HepG2 (cell line): ENCODE measurements at regions not wholly inside any gene's neighbourhood (a gene's known extent, or its start where the extent isn't known, plus 50 kb on each side); places are given as distances from the start of the nearest gene placed in this dataset.

ENCODE experiments used
- BATF2 ChIP-seq: sonication (generic); formaldehyde crosslinking; IDR thresholded peaks from 2 replicates; pipeline ENCODE4 v1.8.0; 2022; ENCODE audit warnings: mild to moderate bottlenecking, missing genetic modification reagents, moderate library complexity
- CENPX ChIP-seq: sonication (generic); formaldehyde crosslinking; IDR thresholded peaks from 2 replicates; pipeline ENCODE4 v1.9.0; 2021; ENCODE audit warnings: mild to moderate bottlenecking, missing genetic modification reagents, moderate library complexity
- FOXM1 ChIP-seq: sonication (generic); formaldehyde crosslinking; IDR thresholded peaks from 2 replicates; pipeline ENCODE4 v1.5.0; 2020; ENCODE audit warnings: missing genetic modification reagents
- MED8 ChIP-seq: sonication (generic); formaldehyde crosslinking; IDR thresholded peaks from 2 replicates; pipeline ENCODE4 v1.8.1; 2023; ENCODE audit warnings: mild to moderate bottlenecking, missing genetic modification reagents; ENCODE audit not compliant: insufficient replicate concordance
- MXD4 ChIP-seq: IDR thresholded peaks from 2 replicates; pipeline ENCODE4 v1.6.1; 2016; ENCODE audit warnings: mild to moderate bottlenecking, missing biosample characterization, missing genetic modification reagents
- NFE2 ChIP-seq: sonication (generic); formaldehyde crosslinking; IDR thresholded peaks from 2 replicates; pipeline ENCODE4 v1.4.0; 2020; ENCODE audit warnings: missing genetic modification reagents
- PCBP1 ChIP-seq: fragments of 200-400 bp; formaldehyde crosslinking; IDR thresholded peaks from 2 replicates; pipeline ENCODE4 v1.6.1; 2017; ENCODE audit warnings: mild to moderate bottlenecking, low read depth, low read length, borderline replicate concordance
- PRDM10 ChIP-seq: sonication (generic); formaldehyde crosslinking; IDR thresholded peaks from 2 replicates; pipeline ENCODE4 v1.4.0; 2020; ENCODE audit warnings: low read depth, missing genetic modification reagents
- RARA ChIP-seq: IDR thresholded peaks from 2 replicates; pipeline ENCODE4 v1.6.1; 2016; ENCODE audit warnings: missing genetic modification reagents, missing compliant biosample characterization
- TGIF2 ChIP-seq: IDR thresholded peaks from 2 replicates; pipeline ENCODE4 v1.6.1; 2016; ENCODE audit warnings: control low read depth, missing compliant biosample characterization
- THAP8 ChIP-seq: sonication (generic); formaldehyde crosslinking; IDR thresholded peaks from 2 replicates; pipeline ENCODE4 v1.5.1; 2020; ENCODE audit warnings: missing genetic modification reagents, mild to moderate bottlenecking, borderline replicate concordance
- ZBTB4 ChIP-seq: sonication (generic); formaldehyde crosslinking; IDR thresholded peaks from 2 replicates; pipeline ENCODE4 v1.4.0; 2020; ENCODE audit warnings: missing genetic modification reagents, mild to moderate bottlenecking, borderline replicate concordance
- ZMAT5 ChIP-seq: sonication (generic); formaldehyde crosslinking; IDR thresholded peaks from 2 replicates; pipeline ENCODE4 v1.5.0; 2020; ENCODE audit warnings: mild to moderate bottlenecking, low read depth, missing genetic modification reagents, borderline replicate concordance
- ZNF234 ChIP-seq: sonication (generic); formaldehyde crosslinking; conservative IDR thresholded peaks from 2 replicates; pipeline ENCODE4 v1.5.1; 2020; ENCODE audit warnings: mild to moderate bottlenecking, missing genetic modification reagents
- ZNF331 ChIP-seq: sonication (generic); formaldehyde crosslinking; IDR thresholded peaks from 2 replicates; pipeline ENCODE4 v1.4.0; 2020; ENCODE audit warnings: missing genetic modification reagents
- ZNF547 ChIP-seq: sonication (generic); formaldehyde crosslinking; IDR thresholded peaks from 2 replicates; pipeline ENCODE4 v1.5.1; 2020; ENCODE audit warnings: mild to moderate bottlenecking, missing genetic modification reagents
- ZNF597 ChIP-seq: sonication (generic); formaldehyde crosslinking; IDR thresholded peaks from 2 replicates; pipeline ENCODE4 v1.5.0; 2020; ENCODE audit warnings: missing genetic modification reagents
- ZNF737 ChIP-seq: sonication (generic); formaldehyde crosslinking; IDR thresholded peaks from 2 replicates; pipeline ENCODE4 v1.5.0; 2020; ENCODE audit warnings: missing genetic modification reagents, mild to moderate bottlenecking, borderline replicate concordance
- ZZZ3 ChIP-seq: sonication (generic); formaldehyde crosslinking; IDR thresholded peaks from 2 replicates; pipeline ENCODE4 v1.4.0; 2020; ENCODE audit warnings: missing genetic modification reagents, mild to moderate bottlenecking, borderline replicate concordance

- TF ChIP-seq ZNF597 (CRISPR knock-in tag) (no peak), ZMAT5 (CRISPR knock-in tag) (no peak), ZZZ3 (no peak), ZNF234 (CRISPR knock-in tag) (no peak), MED8 (CRISPR knock-in tag) (no peak), THAP8 (no peak), ZBTB4 (CRISPR knock-in tag) (0 out of 2 replicates have a peak, but pooled peaks have one; percentile 34), ZNF547 (CRISPR knock-in tag) (no peak), MXD4 (CRISPR knock-in tag) (no peak), CENPX (no peak), PCBP1 (no peak), NFE2 (CRISPR knock-in tag) (no peak), PRDM10 (peak; percentile 67; the same call in 1 of the 2 replicates), ZNF737 (CRISPR knock-in tag) (no peak; the same call in 1 of the 2 replicates), BATF2 (CRISPR knock-in tag) (no peak), FOXM1 (no peak), RARA (CRISPR knock-in tag) (peak; percentile 91), ZNF331 (CRISPR knock-in tag) (peak; percentile 91; the same call in 1 of the 2 replicates), TGIF2 (CRISPR knock-in tag) (peak; percentile 20; the same call in 1 of the 2 replicates)
These were observed 508.7 kb downstream of the KCNJ2 start (continued) for GRCh38 chr17:70677783-70678647.
